ENCODE measurements at regions not wholly inside any gene's neighbourhood (a gene's known extent, or its start where the extent isn't known, plus 50 kb on each side); places are given as distances from the start of the nearest gene placed in this dataset.

DNA sequence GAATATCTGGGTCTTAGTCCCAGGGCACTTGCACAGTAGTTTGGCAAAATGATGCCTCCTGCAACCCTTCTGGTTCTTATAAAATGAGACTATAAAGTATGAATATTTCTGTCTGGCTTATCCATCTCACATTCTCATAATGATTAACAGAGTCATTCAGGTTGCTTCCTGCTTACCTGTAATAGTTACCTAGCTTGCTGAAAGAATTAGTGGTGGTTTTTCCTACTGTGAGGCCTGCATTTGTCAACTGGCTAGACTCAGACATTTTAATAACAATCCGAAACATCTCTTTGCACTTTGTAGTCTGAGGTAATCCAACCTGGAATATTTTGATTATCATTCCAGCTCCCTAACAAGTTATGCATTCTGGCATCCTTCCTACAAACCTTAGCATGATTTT lies 75.6 kb upstream of the POU1F1 start:
- Histone ChIP-seq H2BK20ac (ENCODE audit: low read depth, low read length, poor library complexity, severe bottlenecking) (no peak overlapping the region), H3K9me3 (ENCODE audit: control insufficient read depth, low read depth, low read length) (no peaks in the 10 kb centered on the region), H3K14ac (ENCODE audit: insufficient read depth, low read length) (no peak overlapping the region), H3K18ac (ENCODE audit: insufficient read length, low read depth, low read length) (no peak overlapping the region), H3K4ac (ENCODE audit: low read depth, low read length) (no peak overlapping the region), H3K27me3 (ENCODE audit: insufficient read depth, low read length) (no peaks in the 10 kb centered on the region), H4K8ac (replicated peaks; ENCODE audit: insufficient read length, low read depth, low read length) (no peak overlapping the region), H3K27ac (ENCODE audit: insufficient read length, low read depth, low read length) (no peak overlapping the region), H4K91ac (ENCODE audit: insufficient read length, low read depth, low read length) (no peak overlapping the region), H2BK120ac (ENCODE audit: low read depth, low read length, poor library complexity, severe bottlenecking) (no peak overlapping the region), H2BK12ac (ENCODE audit: insufficient read length, low read depth, low read length) (no peak overlapping the region), H3K9ac (ENCODE audit: extremely low read depth, insufficient read length, low read length) (no peak overlapping the region), H4K20me1 (ENCODE audit: control insufficient read depth, insufficient read depth, insufficient read length) (no peaks in the 10 kb centered on the region), H3T11ph (ENCODE audit: low read length) (no peak overlapping the region), H2AK5ac (ENCODE audit: insufficient read length, low read length) (no peak overlapping the region), H3K4me1 (ENCODE audit: insufficient read depth, low read length) (no peaks in the 10 kb centered on the region), H2AFZ (ENCODE audit: low read length) (no peak overlapping the region), H3K23me2 (ENCODE audit: insufficient read length, low read depth, low read length, poor library complexity, severe bottlenecking) (no peaks in the 10 kb centered on the region), H3K79me2 (ENCODE audit: insufficient read depth, low read length) (no peaks in the 10 kb centered on the region), H4K5ac (ENCODE audit: insufficient read length, low read depth, low read length) (no peak overlapping the region), H2BK5ac (ENCODE audit: insufficient read length, low read length) (no peak overlapping the region), H3K4me2 (ENCODE audit: insufficient read depth, insufficient read length, low read length) (no peak overlapping the region), H2BK15ac (ENCODE audit: low read depth, low read length) (no peak overlapping the region), H3K56ac (ENCODE audit: insufficient read length, low read depth, low read length) (no peak overlapping the region), H3K23ac (ENCODE audit: insufficient read length, low read depth, low read length) (no peak overlapping the region), H3K79me1 (ENCODE audit: insufficient read depth, low read depth, low read length, poor library complexity, severe bottlenecking) (no peaks in the 10 kb centered on the region)
- no peaks in the 10 kb centered on the region for H3K9me3 Mint-ChIP-seq
- TF ChIP-seq, protein P1, sequence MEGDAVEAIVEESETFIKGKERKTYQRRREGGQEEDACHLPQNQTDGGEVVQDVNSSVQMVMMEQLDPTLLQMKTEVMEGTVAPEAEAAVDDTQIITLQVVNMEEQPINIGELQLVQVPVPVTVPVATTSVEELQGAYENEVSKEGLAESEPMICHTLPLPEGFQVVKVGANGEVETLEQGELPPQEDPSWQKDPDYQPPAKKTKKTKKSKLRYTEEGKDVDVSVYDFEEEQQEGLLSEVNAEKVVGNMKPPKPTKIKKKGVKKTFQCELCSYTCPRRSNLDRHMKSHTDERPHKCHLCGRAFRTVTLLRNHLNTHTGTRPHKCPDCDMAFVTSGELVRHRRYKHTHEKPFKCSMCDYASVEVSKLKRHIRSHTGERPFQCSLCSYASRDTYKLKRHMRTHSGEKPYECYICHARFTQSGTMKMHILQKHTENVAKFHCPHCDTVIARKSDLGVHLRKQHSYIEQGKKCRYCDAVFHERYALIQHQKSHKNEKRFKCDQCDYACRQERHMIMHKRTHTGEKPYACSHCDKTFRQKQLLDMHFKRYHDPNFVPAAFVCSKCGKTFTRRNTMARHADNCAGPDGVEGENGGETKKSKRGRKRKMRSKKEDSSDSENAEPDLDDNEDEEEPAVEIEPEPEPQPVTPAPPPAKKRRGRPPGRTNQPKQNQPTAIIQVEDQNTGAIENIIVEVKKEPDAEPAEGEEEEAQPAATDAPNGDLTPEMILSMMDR (conservative IDR thresholded peaks at IDR 0.05), result no peak
- DNase-seq, result no peak
- H3K27ac Mint-ChIP-seq, result no peak overlapping the region
- H3K36me3 Mint-ChIP-seq (ENCODE audit: insufficient read depth in 1 of 3, low read depth in 3 of 3), result no peaks in the 10 kb centered on the region
- H3K4me1 Mint-ChIP-seq, result peaks cover 0 to 3% of the 10 kb centered on the region in 2 experiments; a peak in 1 of 4 replicates
- H3K4me3 Mint-ChIP-seq, result no peak overlapping the region
- WGBS (ENCODE audit: extremely low coverage, insufficient read length, low lambda C conversion rate), result no CpG with 5 or more reads among the region's 1 CpG
- H3K27me3 Mint-ChIP-seq (ENCODE audit: low read depth), result no peaks in the 10 kb centered on the region

Data from H9 (cell line).